Uterus (tissue), 2 donors: ENCODE measurements at regions not wholly inside any gene's neighbourhood (a gene's known extent, or its start where the extent isn't known, plus 50 kb on each side); places are given as distances from the start of the nearest gene placed in this dataset.

ENCODE experiments used
- CTCF ChIP-seq, 4 experiments: fragments of 200-600 bp in 2 of 4; fragments of 450-650 bp in 2 of 4; sonication (generic) in 2 of 4; IDR thresholded peaks; one replicate each; pipeline ENCODE4 v1.5.1; 2016 to 2019; ENCODE audit warnings: antibody characterized with exemption in 4 of 4, mild to moderate bottlenecking in 2 of 4, moderate library complexity in 1 of 4
- POLR2A ChIP-seq, 2 donors: fragments of 450-650 bp; IDR thresholded peaks; one replicate each; pipeline ENCODE4 v1.6.1; 2016; ENCODE audit warnings: antibody characterized with exemption in 2 of 2, mild to moderate bottlenecking in 1 of 2, moderate library complexity in 1 of 2

GRCh38 chr11:92528001-92528400 lies 303.4 kb downstream of the FAT3 start:
- TF ChIP-seq CTCF (IDR thresholded peaks at IDR 0.05), result no peak
- TF ChIP-seq POLR2A (IDR thresholded peaks at IDR 0.05), result no peak
